ENCODE measurements at regions not wholly inside any gene's neighbourhood (a gene's known extent, or its start where the extent isn't known, plus 50 kb on each side); places are given as distances from the start of the nearest gene placed in this dataset.
"Not testable (repeated sequence)": the region's sequence is repeated elsewhere in the genome, so short reads cannot be mapped to it uniquely, and the experiment has no call there.

DNA sequence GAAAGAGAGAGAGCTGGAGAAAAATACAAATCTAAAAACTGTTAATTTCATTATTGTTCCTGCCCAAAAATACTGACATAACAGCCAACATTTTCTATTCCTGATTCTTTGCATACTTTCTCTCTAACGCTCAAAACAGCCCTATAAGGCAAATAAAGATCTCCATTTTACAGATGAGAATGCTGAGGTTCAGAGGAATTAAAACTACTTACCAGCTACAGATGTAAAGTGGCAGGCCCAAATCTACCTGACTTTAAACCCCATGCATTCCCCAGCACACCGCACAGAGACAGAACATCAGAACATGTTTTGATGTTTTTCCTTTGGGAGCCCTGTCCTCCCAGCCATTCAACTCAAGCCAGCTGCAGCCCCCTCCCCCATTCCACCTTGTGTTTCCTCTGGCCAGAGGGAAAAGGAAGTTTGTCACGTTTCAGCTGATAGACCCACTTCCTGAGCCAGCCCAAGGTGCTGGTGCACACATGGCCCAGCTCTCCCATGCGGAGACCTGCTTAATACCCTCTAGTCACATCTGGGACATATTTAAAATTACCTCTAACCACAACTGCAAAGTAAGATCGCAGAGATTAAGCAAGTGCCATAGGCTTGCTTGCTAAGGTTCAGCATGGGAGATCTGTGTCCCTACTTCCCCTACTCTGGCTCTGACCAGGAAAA, 133.1 kb upstream of the NFIA start:
- DNase-seq: no peak

DNA sequence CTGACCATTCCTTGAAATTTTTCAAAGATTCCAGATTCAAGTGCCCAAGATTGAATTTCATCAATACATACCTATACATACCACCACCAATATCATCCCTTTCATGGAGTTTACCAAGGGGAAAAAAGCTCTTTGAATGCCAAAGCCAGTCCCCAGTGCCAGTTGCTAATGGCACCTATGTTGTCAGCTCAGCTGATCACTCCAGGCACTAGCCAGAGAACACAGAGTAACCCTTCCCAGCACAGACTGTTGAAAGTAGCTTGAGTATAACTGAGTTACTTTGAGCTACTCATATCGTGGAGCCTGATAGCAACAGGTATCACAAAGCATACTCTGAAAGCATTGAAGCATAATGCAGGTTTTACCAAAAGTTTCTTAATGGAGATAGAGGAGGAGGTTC, 133.9 kb upstream of the NFIA start:
- DNase-seq: no peak

DNA sequence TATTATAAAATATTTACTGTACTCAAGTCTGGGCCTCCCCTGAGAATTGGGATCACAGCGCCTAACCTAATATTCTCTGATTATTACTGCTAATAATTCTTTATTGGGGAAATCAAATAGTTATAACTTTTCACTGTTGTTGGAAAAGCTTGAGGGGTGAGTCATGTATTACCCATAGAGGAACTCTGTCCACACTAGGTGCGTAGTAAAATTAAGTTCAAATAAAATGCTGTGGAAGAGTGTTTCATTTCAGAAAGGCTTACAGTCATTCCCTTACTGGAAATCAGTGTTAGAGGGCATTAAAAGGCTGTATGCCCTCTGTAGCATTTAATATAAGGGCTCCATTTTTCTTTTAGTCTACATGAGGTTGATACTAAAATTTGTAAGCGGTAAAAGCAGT, 135.0 kb upstream of the NFIA start:
- DNase-seq: no peak

DNA sequence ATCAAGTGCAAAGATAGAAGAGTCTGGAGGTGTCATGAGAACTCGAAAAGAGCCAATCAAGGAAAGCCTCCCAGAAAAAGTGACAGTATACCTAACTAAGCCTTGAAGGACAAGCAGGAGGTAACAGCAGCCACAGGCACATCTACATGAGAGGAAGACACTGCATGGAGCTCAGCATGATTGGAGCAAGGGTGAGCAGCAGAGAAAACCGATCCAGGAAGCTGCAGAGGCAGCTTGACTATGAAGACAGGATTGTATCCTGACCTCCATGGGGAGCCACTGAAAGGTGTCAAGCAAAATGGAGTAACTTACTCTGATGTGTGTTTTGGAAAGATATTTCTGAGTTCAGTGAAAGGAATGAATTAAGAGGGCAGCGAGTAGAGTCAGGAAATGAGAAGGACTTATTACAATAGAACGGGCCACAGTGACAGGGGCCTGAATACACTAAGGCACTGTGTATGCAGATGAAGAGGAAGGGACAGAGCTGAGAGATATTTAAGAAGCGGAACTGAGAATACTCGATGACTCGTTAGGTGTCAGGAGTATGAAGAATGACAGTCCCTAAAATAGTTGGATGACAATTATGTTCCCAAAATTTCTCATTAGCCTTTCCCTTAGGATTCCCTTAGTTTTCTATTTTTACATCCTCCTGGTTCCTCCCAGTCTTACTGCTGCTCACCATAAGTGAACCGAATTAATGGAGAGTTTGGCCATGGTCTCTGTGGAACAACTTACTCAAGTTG, 139.3 kb upstream of the NFIA start:
- DNase-seq: no peak

DNA sequence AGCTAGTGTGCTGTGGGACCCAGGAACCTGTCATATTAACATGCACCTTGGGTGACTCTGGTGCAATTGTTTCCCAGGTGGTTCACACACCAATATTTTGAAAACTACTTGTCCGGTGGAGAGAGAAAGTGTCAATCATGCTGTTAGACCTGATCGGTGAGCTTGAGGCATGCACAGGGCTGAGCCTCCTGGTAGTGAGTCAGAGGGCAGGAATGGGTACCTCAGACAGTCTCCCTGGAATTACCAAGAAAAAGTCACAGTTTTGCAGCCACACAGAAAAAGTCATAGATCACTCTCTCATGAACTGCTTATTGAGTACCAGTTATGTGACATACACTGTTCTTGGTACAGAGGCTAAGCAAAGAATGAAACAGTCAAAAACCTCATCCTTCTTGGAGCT, 140.1 kb upstream of the NFIA start:
- DNase-seq: no peak

GRCh38 chr1:60940685-60941084, 141.7 kb upstream of the NFIA start:
- DNase-seq: not testable (repeated sequence)

DNA sequence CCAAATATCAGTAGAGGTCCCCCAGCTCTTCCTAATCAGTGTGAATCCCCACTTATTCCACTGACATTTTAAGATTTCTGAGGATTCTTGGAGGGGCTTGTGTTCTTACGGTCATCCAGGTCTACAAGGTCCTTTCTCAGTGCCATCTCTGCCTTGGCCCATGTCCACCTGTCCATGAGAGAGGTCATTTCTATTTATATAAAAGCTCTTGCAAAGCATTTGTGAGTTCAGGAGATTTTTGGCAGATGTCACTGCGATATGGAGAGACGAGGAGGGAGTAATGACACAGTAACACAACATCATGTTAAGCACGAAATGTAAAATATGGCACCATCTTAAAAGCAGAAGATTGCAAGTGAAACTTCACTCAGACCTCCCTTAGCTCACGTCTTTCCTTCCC, 144.6 kb upstream of the NFIA start:
- DNase-seq: no peak

GRCh38 chr1:60936591-60937342, 145.6 kb upstream of the NFIA start:
- no peak for DNase-seq

- DNase-seq: peak in 1 of 2 experiments; percentile 34
Observed at GRCh38 chr1:60936163-60936562, 146.2 kb upstream of the NFIA start.

DNA sequence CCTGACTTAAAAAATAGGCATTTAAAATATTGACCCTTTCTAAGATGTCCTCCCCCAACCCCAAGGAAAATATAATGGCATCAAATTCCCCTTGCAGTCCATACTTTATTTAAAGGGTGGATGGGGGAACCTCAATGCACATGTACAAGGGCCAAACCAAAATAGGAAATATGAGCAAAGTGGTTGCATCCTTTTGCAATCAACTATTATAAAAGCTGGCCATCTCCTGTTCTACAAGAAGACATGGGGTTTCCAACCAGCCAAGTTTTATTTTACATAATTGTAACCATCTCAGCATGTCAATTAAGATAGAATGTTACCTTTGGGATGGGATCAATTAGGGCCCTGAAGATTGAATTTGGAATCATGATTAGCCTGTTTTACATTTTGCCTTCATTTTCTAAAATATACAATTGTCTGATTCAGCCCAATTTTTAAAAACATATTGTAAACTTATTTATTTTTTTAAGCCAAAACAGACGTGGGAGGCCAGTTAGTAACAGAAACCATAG, 146.7 kb upstream of the NFIA start:
- no peak for DNase-seq

DNA sequence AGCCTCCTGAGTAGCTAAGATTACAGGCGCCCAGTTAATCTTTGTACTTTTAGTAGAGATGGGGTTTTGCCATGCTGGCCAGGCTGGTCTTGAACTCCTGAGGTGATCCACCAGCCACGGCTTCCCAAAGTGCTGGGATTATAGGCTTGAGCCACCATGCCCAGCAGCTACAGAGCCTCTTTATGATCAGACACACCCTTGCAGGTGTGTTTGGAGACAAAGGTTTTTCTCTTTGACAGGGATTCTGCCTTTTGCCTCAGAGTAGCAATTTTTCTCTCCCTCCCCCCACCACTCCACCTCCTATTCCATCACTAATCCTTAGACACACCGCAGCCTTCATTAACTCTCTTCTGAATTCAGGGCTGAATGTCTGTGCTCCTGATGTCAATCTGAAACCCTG, 152.2 kb upstream of the NFIA start:
- DNase-seq: no peak

GRCh38 chr1:60924964-60925798, 157.2 kb upstream of the NFIA start:
- peak; percentile 28 to 69 for DNase-seq

DNA sequence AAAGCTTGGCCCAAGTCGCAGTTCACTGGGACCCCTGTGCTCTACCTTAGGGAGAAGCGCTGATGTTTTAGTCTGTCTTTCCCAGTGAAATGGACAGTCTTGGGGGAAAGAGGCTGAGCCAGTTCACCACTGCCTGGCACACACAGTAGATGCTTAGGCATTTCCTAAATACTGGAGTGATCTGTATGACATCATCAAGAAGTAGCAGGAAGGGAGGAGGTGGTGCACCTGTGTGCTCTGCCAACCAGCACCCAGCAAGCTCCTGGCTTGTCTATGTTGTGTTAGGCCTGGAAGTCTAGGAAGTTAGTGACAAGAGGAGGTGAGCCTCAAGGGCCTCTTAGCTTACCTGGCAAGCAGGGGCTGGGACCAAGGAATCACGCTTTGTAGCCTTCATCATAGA, 158.2 kb upstream of the NFIA start:
- DNase-seq: no peak

DNA sequence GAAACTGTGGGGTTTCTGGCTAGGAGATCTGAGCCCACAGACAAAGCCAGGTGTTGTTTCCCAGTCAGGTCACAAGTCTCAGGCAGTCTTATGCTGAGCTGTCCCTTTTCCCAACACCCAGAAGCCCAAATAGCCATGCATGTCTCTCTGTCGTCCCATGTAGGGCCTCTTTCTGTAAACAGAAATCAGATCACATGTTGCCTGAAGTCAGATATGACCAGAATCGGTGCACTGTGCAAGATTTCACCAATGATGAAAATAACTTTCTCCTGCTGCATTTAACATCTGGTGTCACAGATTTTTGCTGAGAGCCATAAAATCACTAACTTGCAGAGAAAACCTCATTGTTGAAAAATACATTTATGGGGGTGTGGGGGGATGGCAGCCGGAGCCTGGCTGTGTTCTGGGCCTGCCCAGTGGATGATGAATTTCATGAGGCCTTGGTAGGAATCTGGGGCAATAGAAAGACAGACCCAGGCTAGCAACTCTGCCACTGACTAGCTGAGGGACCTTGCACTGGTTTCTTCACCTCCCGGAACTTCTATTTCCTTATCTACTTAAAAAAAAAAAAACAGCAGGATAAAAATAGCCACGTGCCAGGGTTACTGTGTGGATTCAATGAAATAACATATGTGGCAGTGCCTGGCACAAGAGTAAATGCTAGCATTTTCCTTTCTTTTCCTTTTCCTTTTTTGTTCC, 158.8 kb upstream of the NFIA start:
- DNase-seq: no peak

- DNase-seq: no peak
Observed at GRCh38 chr1:60922304-60922703, 160.1 kb upstream of the NFIA start.

- DNase-seq: no peak
Observed at GRCh38 chr1:60921175-60921574, 161.2 kb upstream of the NFIA start.

DNA sequence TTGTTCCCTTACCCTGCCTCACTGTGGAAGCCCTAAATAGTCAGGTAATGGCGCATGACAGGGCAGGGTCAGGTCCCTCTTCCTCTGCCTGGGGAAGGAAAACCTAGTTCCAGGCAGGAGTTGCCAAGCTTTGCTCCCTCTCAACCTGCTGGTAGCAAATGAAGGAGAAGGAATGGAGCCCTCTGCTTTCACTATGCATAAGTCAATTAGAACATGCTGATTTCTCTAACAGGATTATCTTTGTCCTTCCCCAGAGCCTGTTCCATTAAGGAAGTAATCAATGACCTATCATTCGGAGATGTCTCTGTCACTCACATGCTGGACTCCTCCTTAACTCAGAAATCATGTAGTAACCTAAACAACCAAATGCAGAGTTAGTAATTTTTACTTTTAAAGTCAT, 161.8 kb upstream of the NFIA start:
- DNase-seq: no peak

GRCh38 chr1:60918867-60919266, 163.5 kb upstream of the NFIA start:
- DNase-seq: no peak

- peak in 1 of 2 experiments; percentile 26 for DNase-seq
Observed at GRCh38 chr1:60916906-60917305, 165.5 kb upstream of the NFIA start.

- no peak for DNase-seq
Observed at GRCh38 chr1:60916199-60916598, 166.2 kb upstream of the NFIA start.

DNA sequence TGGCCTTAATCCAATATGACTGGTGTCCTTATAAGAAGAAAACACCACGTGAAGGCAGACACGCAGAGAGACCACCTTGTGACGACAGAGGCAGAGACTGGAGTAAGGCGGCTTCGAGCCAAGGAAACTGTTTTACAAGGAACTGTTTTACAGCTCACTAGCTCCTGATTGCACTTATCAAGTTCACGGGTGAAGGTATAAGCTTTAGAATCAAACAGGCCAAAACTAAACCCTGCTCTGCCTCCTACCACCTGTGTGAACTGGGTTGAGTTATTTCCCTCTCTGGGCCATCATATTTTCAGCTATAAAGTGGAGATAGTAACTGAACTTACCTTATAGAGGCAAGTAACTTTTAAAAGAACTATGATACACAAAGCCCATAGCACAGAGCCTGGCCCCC, 166.9 kb upstream of the NFIA start:
- no peak for DNase-seq

DNA sequence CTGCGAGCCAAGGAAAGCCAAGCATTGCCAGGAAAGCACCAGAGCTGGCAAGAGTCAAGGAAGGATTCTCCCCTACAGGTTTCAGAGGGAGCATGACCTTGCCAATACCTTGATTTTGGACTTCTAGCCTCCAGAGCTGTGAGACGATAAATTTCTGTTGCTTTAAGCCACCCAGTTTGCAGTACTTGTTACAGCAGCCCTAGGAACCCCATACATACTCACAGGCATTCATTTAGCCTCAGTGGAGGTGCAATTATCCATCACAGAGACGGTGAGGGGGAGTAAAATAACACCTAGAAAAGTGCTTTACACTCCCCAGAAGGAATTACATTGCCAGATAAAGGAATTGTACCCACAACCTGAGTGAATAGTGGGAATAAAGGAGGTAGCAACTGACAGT, 167.4 kb upstream of the NFIA start:
- no peak for DNase-seq
